D721Med (cell line): ENCODE measurements at regions not wholly inside any gene's neighbourhood (a gene's known extent, or its start where the extent isn't known, plus 50 kb on each side); places are given as distances from the start of the nearest gene placed in this dataset.

Experiments used
- DNase-seq: peaks from one replicate; pipeline ENCODE4 v3.0.0; 2011; ENCODE audit warnings: low spot score; ENCODE audit not compliant: insufficient read length
- FAIRE-seq: peaks from 2 replicates; lab custom pipeline; 2011; peaks lifted over from hg19 to GRCh38; lab: Jason Lieb, UNC
- TF ChIP-seq, protein P1 (sequence below): IDR thresholded peaks from 2 replicates; pipeline ENCODE4 v1.5.1; 2012; ENCODE audit warnings: mild to moderate bottlenecking, control low read depth; ENCODE audit not compliant: insufficient read depth; ENCODE audit errors: missing control alignments

DNA sequence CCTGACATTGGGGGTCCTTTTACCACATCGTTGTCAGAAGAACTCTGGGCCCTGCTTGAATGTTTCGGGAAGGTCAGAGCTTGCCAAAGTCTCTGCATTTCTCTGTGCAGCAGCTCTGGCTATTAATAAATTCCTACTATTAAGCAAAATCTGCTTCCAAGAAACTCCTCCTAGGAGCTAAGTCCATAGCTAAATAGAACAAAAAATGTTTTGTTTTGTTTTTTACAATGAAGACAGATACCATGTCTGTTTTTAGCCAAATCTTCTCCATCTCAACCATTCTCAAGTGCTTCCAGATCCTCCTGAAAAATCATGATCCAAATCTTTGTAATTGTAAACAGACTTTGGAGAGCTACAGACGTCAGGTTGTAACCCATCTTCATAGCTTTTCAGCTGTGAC, 161.6 kb downstream of the SPATA18 start:
- TF ChIP-seq, protein P1, sequence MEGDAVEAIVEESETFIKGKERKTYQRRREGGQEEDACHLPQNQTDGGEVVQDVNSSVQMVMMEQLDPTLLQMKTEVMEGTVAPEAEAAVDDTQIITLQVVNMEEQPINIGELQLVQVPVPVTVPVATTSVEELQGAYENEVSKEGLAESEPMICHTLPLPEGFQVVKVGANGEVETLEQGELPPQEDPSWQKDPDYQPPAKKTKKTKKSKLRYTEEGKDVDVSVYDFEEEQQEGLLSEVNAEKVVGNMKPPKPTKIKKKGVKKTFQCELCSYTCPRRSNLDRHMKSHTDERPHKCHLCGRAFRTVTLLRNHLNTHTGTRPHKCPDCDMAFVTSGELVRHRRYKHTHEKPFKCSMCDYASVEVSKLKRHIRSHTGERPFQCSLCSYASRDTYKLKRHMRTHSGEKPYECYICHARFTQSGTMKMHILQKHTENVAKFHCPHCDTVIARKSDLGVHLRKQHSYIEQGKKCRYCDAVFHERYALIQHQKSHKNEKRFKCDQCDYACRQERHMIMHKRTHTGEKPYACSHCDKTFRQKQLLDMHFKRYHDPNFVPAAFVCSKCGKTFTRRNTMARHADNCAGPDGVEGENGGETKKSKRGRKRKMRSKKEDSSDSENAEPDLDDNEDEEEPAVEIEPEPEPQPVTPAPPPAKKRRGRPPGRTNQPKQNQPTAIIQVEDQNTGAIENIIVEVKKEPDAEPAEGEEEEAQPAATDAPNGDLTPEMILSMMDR: no peak
- FAIRE-seq: no peak

DNA sequence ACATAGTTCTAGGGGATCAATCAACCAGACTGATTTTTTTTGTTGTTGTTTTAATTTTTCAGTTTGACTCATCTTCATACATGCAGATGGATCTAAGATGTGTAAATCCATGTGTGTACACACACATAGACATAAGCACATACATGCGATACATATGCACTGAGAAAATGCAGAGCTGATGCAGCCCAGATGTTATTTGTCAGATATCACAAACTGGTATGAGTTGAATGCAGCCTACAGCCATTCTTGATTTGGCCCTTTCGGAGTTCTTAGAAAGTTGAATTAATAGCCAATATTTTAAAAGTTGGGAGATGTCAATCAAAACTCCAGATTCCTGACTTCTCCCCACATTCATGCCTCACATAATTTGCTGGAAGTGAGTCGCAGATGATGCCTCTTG, 180.4 kb downstream of the SPATA18 start:
- TF ChIP-seq, protein P1: no peak
- no peak for FAIRE-seq

More for the DNA sequence above, 161.6 kb downstream of the SPATA18 start:
- no peak for DNase-seq

DNA sequence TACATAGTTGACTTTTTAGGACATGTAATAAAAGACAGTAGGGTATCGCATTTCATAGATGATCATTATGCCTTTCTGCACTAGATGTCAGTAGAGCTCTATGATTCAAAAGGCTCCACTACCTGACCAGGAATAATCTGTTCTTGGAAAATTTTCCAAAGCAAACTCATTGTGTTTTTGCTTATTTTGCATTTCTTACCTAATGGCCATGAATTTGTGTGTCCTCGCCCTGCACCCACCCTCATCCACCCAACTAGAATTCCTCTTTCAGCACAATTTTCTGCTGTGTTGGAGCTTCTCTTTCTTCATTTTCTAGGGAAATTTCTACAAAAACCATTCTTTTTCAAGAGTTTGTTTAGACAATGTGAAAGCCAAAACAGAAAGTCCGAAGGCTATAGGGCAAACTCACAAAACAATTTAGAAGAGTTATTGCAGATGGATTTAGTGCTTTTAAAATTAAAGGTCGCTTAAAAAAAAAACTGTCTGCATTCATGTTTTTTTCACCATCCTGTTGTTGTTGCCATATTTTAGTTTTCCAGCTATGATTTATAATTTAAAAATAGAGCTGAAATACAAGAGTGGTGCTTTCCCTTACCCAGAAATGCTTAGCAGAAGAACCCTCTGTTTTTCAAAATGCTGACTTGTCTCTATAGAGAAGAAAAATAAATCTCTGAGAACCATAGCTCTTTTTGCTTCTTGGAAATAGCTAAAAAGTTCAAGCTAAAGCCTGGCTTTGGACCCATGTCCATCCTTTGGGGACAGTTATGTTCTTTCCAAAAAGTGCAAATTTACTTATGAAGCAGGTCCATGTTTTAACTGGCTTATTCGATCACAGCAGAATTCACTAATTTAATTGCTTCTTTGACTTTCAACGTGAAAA, 183.7 kb downstream of the SPATA18 start:
- TF ChIP-seq, protein P1: peak; percentile 75
- FAIRE-seq: no peak
- DNase-seq: no peak

More for the DNA sequence above, 180.4 kb downstream of the SPATA18 start:
- no peak for DNase-seq

DNA sequence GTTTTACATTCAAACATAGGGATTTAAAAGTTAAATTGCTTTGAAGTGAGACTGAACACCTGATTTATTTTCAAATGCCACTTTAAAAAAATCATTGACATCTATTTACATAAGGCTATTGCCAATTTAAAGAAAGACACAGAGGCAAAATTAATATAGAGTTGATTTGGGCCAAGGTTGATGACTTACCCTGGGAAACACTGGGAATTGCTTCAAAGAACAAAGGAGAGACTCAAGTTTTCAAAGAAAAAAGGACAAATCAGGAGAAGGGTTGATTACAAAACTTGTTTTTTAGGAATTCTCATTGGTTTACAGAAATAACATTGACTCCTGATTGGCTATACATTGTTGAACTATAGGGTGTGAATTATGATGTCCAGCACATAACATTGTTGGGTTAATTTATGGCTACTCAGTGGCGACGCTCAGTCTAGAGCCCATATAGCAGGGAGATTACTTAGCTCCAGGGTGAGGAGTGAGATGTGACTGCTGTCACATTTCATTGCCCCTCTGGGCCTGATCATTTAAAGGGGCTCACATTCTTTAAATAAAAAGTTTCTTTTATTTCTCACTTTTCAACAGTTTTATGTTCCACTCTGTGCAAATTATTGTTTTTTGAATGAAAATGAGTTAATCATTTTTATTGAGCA, 184.6 kb downstream of the SPATA18 start:
- DNase-seq: no peak
- TF ChIP-seq, protein P1: no peak
- no peak for FAIRE-seq

DNA sequence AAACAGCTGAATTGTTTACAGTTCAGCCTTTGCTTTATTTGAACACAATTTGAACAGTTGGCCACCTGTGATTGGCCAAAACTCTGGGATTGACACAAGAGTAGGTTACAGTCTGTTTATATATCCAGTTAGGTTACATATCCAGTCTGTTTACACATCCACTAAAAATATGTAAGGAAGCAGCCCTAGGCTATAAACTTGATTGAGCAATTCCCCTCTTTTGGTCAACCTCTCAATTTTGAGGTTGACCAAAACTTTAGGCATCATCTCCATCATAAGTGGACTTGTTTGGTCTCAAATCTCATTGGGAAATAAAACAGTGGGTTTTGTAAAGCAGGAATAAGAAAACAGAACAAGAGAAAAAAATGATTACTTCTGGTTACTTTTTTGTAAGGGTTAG, 190.8 kb downstream of the SPATA18 start:
- DNase-seq (no peak), FAIRE-seq (no peak)
- TF ChIP-seq, protein P1: no peak

DNA sequence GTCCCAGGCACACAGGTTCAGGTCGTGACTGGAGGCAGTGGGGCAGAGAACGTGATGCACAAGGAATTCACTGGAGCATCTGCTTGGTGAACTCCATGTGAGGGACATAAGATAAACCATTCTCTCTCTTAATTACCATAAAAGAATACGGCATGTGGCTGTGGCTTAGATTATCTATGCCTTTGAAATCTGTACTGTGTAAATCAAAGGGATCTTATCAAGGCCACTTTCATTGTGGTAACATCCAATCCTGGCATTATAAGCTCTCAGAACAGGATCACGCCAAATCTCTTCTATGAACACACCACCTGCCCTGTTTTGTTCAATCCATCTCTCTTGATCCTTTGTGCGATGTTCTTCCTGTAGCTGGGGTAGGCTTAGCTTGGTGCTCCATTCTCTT, 192.3 kb downstream of the SPATA18 start:
- FAIRE-seq: no peak
- DNase-seq: no peak
- TF ChIP-seq, protein P1: no peak
